Nephron progenitor cell (in vitro differentiated cells): ENCODE measurements at regions not wholly inside any gene's neighbourhood (a gene's known extent, or its start where the extent isn't known, plus 50 kb on each side); places are given as distances from the start of the nearest gene placed in this dataset.
A peak's percentile ranks its signal among the peaks of the same experiment; 100 is the strongest.

Experiments used
- DNase-seq: peaks from one replicate; pipeline ENCODE4 v3.0.0; 2021
- H3K27ac Mint-ChIP-seq: 2 replicates; pipeline ENCODE4 v1.8.0; 2021; ENCODE audit warnings: mild to moderate bottlenecking, moderate library complexity, mixed read lengths
- H3K27me3 Mint-ChIP-seq: 2 replicates; pipeline ENCODE4 v1.8.0; 2021; ENCODE audit warnings: mild to moderate bottlenecking, low read depth, mixed read lengths; ENCODE audit not compliant: poor library complexity
- H3K36me3 Mint-ChIP-seq: 2 replicates; pipeline ENCODE4 v1.8.0; 2021; ENCODE audit warnings: low read depth, mixed read lengths
- H3K4me1 Mint-ChIP-seq: 2 replicates; pipeline ENCODE4 v1.8.0; 2021; ENCODE audit warnings: mixed read lengths
- H3K4me3 Mint-ChIP-seq: 2 replicates; pipeline ENCODE4 v1.8.0; 2021; ENCODE audit warnings: mild to moderate bottlenecking, moderate library complexity, mixed read lengths
- H3K9me3 Mint-ChIP-seq: 2 replicates; pipeline ENCODE4 v1.8.0; 2021; ENCODE audit warnings: mild to moderate bottlenecking, moderate library complexity, mixed read lengths
- TF ChIP-seq, protein P1 (sequence below): fragments of 200-600 bp; sonication (generic); IDR thresholded peaks from 2 replicates; pipeline ENCODE4 v1.5.0; 2021; ENCODE audit warnings: antibody characterized with exemption

DNA sequence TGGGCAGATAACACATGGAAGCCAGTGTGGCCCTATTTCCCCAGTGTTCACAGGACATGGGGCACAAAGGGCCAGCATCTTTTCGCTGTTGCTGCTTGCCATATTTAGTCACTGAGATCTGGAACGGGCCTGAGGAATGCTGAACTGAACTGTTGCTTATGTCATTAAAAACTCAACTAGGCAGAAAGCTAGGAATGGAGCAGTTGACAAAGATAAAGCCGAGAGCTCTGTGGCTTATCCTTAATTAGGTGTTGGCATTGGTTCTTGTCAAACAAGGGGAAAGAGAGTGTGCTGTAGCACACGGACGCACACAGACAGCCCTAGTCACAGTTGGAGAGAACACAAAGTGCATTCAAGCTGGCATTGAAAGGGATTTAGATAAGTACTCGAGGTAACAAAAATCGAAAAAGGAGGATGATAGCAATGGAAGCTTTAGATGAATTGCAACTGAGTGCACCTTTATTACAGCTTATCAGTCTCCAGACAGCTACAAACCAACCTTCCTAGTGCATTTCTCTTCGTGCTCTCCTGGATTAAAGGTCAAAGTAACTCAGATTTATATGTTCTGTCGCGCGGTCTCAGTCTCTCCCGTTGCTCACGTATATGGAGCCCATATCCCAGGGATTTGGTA lies 450.2 kb upstream of the ZNF608 start:
- H3K27ac Mint-ChIP-seq, result peak overlapping the region; percentile 11
- DNase-seq, result no peak
- H3K9me3 Mint-ChIP-seq, result no peaks in the 10 kb centered on the region
- H3K4me3 Mint-ChIP-seq, result no peak overlapping the region
- H3K27me3 Mint-ChIP-seq, result no peaks in the 10 kb centered on the region
- TF ChIP-seq, protein P1, sequence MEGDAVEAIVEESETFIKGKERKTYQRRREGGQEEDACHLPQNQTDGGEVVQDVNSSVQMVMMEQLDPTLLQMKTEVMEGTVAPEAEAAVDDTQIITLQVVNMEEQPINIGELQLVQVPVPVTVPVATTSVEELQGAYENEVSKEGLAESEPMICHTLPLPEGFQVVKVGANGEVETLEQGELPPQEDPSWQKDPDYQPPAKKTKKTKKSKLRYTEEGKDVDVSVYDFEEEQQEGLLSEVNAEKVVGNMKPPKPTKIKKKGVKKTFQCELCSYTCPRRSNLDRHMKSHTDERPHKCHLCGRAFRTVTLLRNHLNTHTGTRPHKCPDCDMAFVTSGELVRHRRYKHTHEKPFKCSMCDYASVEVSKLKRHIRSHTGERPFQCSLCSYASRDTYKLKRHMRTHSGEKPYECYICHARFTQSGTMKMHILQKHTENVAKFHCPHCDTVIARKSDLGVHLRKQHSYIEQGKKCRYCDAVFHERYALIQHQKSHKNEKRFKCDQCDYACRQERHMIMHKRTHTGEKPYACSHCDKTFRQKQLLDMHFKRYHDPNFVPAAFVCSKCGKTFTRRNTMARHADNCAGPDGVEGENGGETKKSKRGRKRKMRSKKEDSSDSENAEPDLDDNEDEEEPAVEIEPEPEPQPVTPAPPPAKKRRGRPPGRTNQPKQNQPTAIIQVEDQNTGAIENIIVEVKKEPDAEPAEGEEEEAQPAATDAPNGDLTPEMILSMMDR, result no peak
- peaks cover 71% of the 10 kb centered on the region for H3K4me1 Mint-ChIP-seq
- no peaks in the 10 kb centered on the region for H3K36me3 Mint-ChIP-seq

DNA sequence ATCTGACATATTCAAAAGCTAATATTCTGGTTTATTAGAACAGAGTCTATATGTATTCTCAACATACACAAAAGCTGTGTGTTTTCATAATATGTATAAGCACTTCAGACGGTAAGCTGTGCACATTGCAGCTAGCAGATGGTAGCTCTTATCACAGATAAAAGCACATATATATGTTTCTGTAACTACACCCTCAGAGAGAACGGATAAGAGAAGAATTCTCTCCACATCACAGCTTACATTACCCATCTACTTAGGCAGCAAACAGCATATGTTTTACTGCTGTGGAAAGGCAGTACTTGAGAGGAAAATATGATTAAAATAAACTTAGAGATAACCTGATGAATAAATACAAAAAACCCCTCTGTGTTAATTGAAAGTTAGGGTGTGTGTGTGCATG lies 450.9 kb upstream of the ZNF608 start:
- Mint-ChIP-seq H3K27me3 (no peaks in the 10 kb centered on the region), H3K27ac (no peak overlapping the region), H3K9me3 (no peaks in the 10 kb centered on the region), H3K4me3 (no peak overlapping the region), H3K36me3 (no peaks in the 10 kb centered on the region), H3K4me1 (peaks cover 71% of the 10 kb centered on the region)
- DNase-seq, result no peak
- TF ChIP-seq, protein P1, result no peak

- DNase-seq, result peak; percentile 57
- H3K36me3 Mint-ChIP-seq, result no peaks in the 10 kb centered on the region
- H3K27me3 Mint-ChIP-seq, result no peaks in the 10 kb centered on the region
- H3K9me3 Mint-ChIP-seq, result no peaks in the 10 kb centered on the region
- peak overlapping the region; percentile 66 for H3K27ac Mint-ChIP-seq
- TF ChIP-seq, protein P1, result no peak
- peaks cover 76% of the 10 kb centered on the region for H3K4me1 Mint-ChIP-seq
- no peak overlapping the region for H3K4me3 Mint-ChIP-seq
Measured at GRCh38 chr5:125198270-125198974, 452.0 kb upstream of the ZNF608 start.

GRCh38 chr5:125199373-125199772 lies 452.9 kb upstream of the ZNF608 start:
- H3K4me3 Mint-ChIP-seq, result peak overlapping the region; percentile 11
- H3K36me3 Mint-ChIP-seq, result peaks cover 1% of the 10 kb centered on the region
- no peaks in the 10 kb centered on the region for H3K27me3 Mint-ChIP-seq
- H3K4me1 Mint-ChIP-seq, result peaks cover 76% of the 10 kb centered on the region
- DNase-seq, result no peak
- H3K9me3 Mint-ChIP-seq, result no peaks in the 10 kb centered on the region
- H3K27ac Mint-ChIP-seq, result no peak overlapping the region
- TF ChIP-seq, protein P1, result no peak

- peak; percentile 25 for DNase-seq
- TF ChIP-seq, protein P1, result no peak
- H3K9me3 Mint-ChIP-seq, result no peaks in the 10 kb centered on the region
- H3K36me3 Mint-ChIP-seq, result peaks cover 4% of the 10 kb centered on the region
- peak overlapping the region; percentile 78 for H3K4me3 Mint-ChIP-seq
- no peak overlapping the region for H3K27ac Mint-ChIP-seq
- no peaks in the 10 kb centered on the region for H3K27me3 Mint-ChIP-seq
- peaks cover 76% of the 10 kb centered on the region for H3K4me1 Mint-ChIP-seq
Measured at GRCh38 chr5:125199968-125200865, 453.8 kb upstream of the ZNF608 start.
